Adipose tissue (tissue), 3 donors: ENCODE measurements at regions not wholly inside any gene's neighbourhood (a gene's known extent, or its start where the extent isn't known, plus 50 kb on each side); places are given as distances from the start of the nearest gene placed in this dataset.

Experiments used
- H3K27ac ChIP-seq: one replicate; pipeline ENCODE4 v1.5.1; 2013; ENCODE audit warnings: low read depth, low read length
- WGBS, 3 donors: extraction: QIAGEN DNeasy Blood & Tissue Kit; methylation state at CpG; one replicate each; pipeline ENCODE4 v1.1.7; 2013; 5-methylcytosine and 5-hydroxymethylcytosine counted together
- donor health status: healthy with polysubstance abuse.
- donor health status: Bipolar disorder and iron deficiency.
- donor health status: healthy.

DNA sequence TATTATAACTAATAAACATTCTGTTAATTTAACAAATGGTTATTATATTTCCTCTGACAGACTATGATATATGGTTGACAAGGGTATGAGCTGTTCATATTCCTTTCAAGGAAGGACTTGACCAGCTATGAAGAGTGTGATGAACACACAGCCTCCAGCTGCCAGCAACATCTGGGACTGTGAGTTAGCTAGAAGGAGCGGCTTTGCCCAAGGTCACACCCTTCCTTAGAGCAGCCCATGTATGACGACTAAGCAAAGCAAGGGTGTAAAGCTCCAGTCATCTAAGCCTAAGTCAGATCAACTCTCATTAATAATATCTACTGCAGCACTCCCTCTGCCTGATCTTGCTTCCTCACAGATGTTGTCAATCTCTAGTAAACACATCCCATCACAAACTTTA lies 355.4 kb downstream of the PLPP3 start:
- WGBS, 3 donors: 78 to 93% (median 85%) methylated on average over 2 of the region's 2 CpGs

DNA sequence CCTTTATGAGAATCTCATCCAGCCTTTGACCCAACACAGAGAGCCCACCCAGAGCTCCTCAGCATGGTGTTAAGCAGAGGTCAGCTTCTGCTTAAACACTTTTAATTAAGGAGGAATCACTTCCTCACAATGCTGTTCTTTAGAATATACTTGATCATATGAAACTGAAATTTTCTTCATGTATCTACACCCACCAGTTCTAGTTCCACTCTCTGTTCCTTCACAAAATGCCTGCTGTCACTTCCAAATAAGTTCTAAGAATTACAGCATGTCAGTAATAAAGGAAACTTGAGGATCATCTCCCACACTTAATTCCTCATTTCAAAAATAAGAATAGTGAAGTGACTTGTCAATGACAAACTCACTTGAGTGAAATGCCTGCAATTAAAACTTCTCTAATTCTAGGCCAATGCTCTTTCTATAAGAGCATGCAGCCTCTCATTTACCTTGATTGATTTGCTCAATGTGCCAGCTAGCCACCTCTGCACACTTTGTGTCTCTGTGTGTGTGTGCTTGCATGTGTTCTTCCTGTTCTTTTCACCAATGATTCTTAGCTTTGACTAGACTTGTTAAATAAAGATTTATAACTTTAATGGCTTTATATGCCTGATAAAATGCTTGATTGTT lies 356.3 kb downstream of the PLPP3 start:
- no peak overlapping the region for H3K27ac ChIP-seq

More for the DNA sequence above, 355.4 kb downstream of the PLPP3 start:
- H3K27ac ChIP-seq: no peak overlapping the region

DNA sequence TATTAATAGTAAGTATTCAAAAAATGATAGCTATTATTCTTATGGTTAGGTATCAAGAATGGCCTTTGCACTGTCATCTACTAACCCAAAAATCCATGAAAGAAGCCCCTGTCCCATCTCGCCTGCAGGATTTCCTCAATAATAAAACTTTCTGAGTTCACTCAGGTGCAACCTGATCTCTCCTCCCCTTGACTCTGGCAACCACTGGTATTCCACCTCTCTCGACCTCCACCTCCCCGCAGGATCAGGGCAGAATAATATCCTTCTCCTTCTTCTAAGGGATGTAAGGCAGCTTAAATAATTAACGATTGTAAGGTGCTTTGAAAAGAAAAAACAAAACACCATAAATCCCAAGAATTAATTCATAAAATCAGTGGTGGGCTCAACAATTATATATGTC lies 359.3 kb downstream of the PLPP3 start:
- H3K27ac ChIP-seq: no peak overlapping the region
- 87 to 96% (median 95%) methylated on average over 4 of the region's 4 CpGs for WGBS, 3 donors

GRCh38 chr1:56218023-56218422 lies 361.3 kb downstream of the PLPP3 start:
- no peak overlapping the region for H3K27ac ChIP-seq
- 89 to 96% (median 95%) methylated on average over 4 of the region's 4 CpGs for WGBS, 3 donors

GRCh38 chr1:56216218-56216617 lies 363.1 kb downstream of the PLPP3 start:
- no peak overlapping the region for H3K27ac ChIP-seq
- WGBS, 3 donors: 33 to 74% (median 44%) methylated on average over 4 of the region's 4 CpGs

- H3K27ac ChIP-seq: no peak overlapping the region
- 83 to 94% (median 91%) methylated on average over 4 of the region's 4 CpGs for WGBS, 3 donors
Observed at GRCh38 chr1:56215771-56216170, 363.6 kb downstream of the PLPP3 start.

- WGBS, 3 donors: 85 to 95% (median 94%) methylated on average over 3 of the region's 3 CpGs
- H3K27ac ChIP-seq: no peak overlapping the region
Observed at GRCh38 chr1:56215086-56215485, 364.3 kb downstream of the PLPP3 start.

DNA sequence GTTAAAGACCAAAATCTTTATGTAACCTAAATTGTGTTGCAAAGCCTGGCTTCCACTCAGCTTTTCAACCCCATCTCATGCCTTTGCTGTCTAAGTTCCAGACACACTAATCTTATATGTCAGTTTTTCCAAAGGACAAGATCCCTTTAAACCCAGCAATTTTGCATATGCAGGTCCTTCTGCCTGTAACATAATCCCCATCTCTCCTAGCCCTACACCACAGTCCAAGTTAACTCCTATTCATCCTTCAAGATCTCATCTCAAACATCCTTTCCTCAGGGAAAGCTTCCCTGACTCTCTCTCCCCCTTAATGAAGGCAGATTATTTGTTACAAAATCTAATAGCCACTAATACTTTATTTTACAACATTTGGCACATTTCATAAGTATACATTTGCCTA lies 366.3 kb downstream of the PLPP3 start:
- no peak overlapping the region for H3K27ac ChIP-seq

DNA sequence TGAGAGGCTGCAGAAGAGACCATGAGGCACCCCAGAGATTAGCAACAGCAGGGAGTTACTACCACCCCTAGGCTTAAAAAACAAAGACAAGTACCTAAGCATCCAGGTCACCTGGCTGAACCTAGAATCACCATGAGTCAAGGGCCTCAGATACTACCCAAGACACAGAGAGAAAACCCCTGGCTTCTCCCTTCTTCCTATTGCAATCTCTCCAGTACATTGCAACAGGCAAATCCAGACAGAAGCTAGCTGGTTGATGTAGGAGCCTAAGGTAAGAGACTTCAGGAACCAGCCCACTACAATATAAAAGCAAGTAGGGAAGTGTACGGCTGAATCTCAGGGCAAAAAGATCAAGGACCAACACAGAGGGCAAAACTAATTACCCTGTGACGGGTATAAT lies 367.2 kb downstream of the PLPP3 start:
- no peak overlapping the region for H3K27ac ChIP-seq

GRCh38 chr1:56206391-56206790 lies 373.0 kb downstream of the PLPP3 start:
- WGBS, 3 donors: 92 to 96% (median 94%) methylated on average over 2 of the region's 2 CpGs
- H3K27ac ChIP-seq: no peak overlapping the region

More for the DNA sequence above, 367.2 kb downstream of the PLPP3 start:
- 91 to 96% (median 94%) methylated on average over 2 of the region's 2 CpGs for WGBS, 3 donors

DNA sequence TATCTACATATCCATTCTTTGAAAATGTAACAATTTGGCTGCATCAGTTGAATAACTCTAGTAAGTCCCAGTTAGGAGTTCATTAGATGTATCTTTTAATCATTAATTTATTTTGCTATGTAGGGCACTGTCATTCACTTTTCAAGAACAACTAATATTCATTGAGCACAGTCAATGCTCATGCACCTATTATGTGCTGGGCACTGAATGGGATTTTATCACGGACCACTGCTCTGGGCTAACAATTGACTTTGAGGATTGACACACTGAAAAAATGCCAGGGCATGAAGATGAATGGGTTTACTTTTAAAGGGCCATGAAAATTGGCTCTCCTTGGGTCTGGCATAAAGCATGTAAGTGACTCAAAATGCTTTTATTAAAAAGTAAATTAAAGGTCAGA lies 375.2 kb downstream of the PLPP3 start:
- H3K27ac ChIP-seq: no peak overlapping the region
- 76 to 98% (median 91%) methylated on average over 1 of the region's 1 CpG for WGBS, 3 donors

DNA sequence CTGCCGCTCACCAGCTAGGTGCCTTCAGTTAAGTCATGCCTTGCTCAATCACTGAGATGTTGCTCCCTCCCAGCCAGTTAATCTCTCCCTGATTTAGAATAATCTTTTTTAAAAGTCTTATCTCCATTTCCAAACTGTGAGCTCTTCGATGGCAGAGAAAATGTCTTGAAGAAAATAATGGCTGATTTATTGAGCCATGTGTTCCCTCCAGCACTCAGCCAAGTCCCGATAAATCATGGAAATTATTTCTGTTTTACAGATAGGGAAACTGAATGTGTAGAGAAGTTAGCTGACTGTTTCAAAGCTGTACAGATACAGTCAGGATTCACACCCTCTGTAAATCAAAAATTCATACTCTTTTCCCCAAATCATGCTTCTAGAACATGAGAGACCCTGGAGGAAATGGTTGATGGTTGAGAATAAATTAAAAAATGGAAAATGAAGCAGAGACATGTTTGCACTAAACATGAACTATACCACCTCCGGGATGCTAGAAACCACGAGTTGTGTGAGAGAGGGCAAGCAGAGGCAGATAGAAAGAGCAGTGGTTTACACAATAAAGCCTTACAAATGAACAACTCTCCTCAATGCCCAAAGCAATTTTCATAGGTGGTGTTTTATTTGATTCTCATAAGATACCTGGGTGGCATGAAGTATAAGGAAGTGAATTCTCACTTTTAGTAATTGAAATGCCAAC lies 376.4 kb downstream of the PLPP3 start:
- no peak overlapping the region for H3K27ac ChIP-seq
- WGBS, 3 donors: 54 to 67% (median 55%) methylated on average over 5 of the region's 5 CpGs

GRCh38 chr1:56202186-56202585 lies 377.2 kb downstream of the PLPP3 start:
- H3K27ac ChIP-seq: no peak overlapping the region
- 86 to 95% (median 92%) methylated on average over 2 of the region's 2 CpGs for WGBS, 3 donors

DNA sequence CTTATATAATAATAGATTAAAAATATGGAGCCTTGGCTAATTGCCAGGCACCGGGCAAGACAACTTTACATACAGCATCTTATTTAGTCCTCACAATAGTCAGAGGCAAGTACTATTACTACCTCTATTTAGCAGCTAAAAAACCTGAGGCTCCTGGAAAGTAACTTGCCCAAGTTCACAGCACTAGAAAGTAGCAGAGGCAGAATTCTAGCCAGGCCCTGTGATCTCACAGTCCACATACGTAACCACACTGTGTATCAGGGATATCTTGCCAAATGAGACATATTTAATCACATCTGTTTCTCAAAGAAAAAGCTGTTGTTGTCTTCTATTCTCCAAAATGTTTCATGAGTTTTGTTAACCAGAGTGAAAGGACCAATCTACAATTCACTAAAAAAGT lies 378.5 kb downstream of the PLPP3 start:
- WGBS, 3 donors: 64 to 70% (median 68%) methylated on average over 2 of the region's 2 CpGs
- H3K27ac ChIP-seq: no peak overlapping the region

- WGBS, 3 donors: 74 to 78% (median 76%) methylated on average over 4 of the region's 4 CpGs
- H3K27ac ChIP-seq: no peak overlapping the region
Observed at GRCh38 chr1:56200442-56200841, 378.9 kb downstream of the PLPP3 start.

GRCh38 chr1:56199956-56200355 lies 379.4 kb downstream of the PLPP3 start:
- WGBS, 3 donors: 0 to 83% (median 48%) methylated on average over 1 of the region's 1 CpG
- H3K27ac ChIP-seq: no peak overlapping the region

GRCh38 chr1:56199061-56199460 lies 380.3 kb downstream of the PLPP3 start:
- WGBS, 3 donors: 78 to 90% (median 87%) methylated on average over 2 of the region's 2 CpGs
- H3K27ac ChIP-seq: no peak overlapping the region

DNA sequence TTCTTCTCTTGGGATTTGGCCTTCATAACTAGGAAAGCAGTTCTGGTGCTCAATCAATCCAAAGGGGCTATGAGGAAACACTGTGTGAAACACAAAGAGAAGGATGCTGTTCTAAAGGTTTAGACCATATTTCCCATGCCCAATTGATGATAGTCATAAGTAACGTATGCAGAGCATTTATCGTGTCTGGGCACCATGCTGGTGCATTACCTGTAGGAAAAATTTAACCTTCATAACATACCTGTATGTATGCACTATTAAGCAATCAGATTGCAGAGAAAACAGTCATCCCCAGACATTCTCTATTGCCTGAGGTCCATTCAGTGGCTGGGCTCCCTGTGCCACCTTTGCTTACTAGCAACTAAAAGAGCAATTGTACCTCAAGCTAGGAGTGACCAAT lies 381.4 kb downstream of the PLPP3 start:
- no peak overlapping the region for H3K27ac ChIP-seq
- 98 to 99% (median 99%) methylated on average over 2 of the region's 2 CpGs for WGBS, 3 donors

DNA sequence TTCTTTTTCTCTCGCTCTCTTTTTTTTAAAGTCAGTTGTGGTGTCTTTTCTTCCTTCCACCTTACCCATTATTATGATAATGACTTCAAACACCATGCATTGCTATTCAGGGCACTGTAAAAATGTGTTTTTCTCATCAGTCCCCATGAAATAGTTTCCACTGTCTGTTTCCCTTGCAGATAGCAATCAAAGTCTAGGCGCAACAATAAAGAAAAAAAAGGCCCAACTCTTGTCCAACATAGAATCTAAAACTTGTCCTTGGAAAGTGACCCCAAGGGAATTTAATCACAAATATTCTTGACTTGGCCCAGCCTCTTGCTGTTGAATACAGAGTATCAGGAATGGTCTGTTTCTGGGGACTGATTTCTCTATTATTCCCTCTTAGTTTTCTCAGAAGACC lies 382.5 kb downstream of the PLPP3 start:
- WGBS, 3 donors: 69 to 84% (median 77%) methylated on average over 2 of the region's 2 CpGs
- no peak overlapping the region for H3K27ac ChIP-seq

DNA sequence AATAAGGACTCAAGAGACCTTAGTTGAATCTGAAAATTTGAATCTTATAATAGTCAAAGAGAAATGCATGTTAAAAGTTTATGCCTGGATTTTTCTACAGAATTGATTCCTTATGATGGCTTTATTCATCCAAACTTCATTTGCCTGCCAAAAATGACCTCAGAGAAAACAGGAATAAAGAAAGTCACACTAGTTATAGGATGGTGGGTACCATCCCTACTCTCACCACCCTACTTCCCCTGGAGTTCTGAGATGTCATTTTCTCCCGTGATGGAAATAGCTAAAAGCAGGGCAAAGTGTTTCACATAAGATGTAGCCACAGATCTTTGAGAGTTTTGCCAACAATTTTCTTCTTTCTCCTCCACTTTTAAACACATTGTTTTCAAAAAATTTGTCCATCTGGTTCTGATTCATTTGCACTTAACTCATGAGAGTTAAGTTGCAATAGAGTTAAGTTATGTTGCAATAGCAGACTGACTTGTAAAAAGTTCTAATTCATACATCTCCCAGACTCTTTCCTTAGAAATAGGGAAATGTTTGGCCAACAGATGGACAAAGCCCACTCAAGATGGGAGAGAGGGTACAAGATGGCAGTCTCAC lies 384.6 kb downstream of the PLPP3 start:
- no peak overlapping the region for H3K27ac ChIP-seq
- 62 to 90% (median 73%) methylated on average over 1 of the region's 1 CpG for WGBS, 3 donors
